PC-9 (cell line): ENCODE measurements at regions not wholly inside any gene's neighbourhood (a gene's known extent, or its start where the extent isn't known, plus 50 kb on each side); places are given as distances from the start of the nearest gene placed in this dataset.

Experiments used
- BruUV-seq: library from RNA; stranded (reverse); fragments of 400-500 nt; replicated peaks from 2 replicates; lab custom pipeline; 2021; lab: Mats Ljungman, UMichigan
- CTCF ChIA-PET: fragments of 300-600 bp; sonication (Branson Sonifier 250); formaldehyde crosslinking; loops from one replicate; lab custom pipeline; 2022; ENCODE audit warnings: antibody characterized with exemption; lab: Charles Lee
- POLR2A ChIA-PET: fragments of 300-600 bp; sonication (Branson Sonifier 250); formaldehyde crosslinking; loops from one replicate; lab custom pipeline; 2022; ENCODE audit warnings: antibody characterized with exemption; ENCODE audit not compliant: unreplicated experiment; lab: Charles Lee
- DNase-seq, 2 experiments: peaks; one replicate each; pipeline versions ENCODE4 v3.0.0 to v3.0.0-alpha.2; 2015 to 2022; ENCODE audit warnings: mixed read lengths in 1 of 2
- H2AFZ ChIP-seq: fragments of 200-600 bp; sonication (generic); 2 replicates; pipeline ENCODE4 v1.8.1; 2017; ENCODE audit warnings: antibody characterized with exemption
- H3F3A ChIP-seq: fragments of 200-600 bp; sonication (generic); 2 replicates; pipeline ENCODE4 v1.8.1; 2017; ENCODE audit warnings: antibody characterized with exemption, mild to moderate bottlenecking, low read depth; ENCODE audit not compliant: insufficient read depth
- H3K27ac ChIP-seq: fragments of 200-600 bp; sonication (generic); 2 replicates; pipeline ENCODE4 v1.6.1; 2016; ENCODE audit warnings: mixed run types
- H3K27me3 ChIP-seq: fragments of 200-600 bp; sonication (generic); 2 replicates; pipeline ENCODE4 v1.6.1; 2016; ENCODE audit warnings: low read depth, mixed run types; ENCODE audit not compliant: insufficient read depth
- H3K36me3 ChIP-seq: fragments of 200-600 bp; sonication (generic); 2 replicates; pipeline ENCODE4 v1.6.1; 2016; ENCODE audit warnings: low read depth, mixed run types
- H3K4me1 ChIP-seq: fragments of 200-600 bp; sonication (generic); replicated peaks from 2 replicates; pipeline ENCODE4 v1.6.1; 2016; ENCODE audit warnings: mixed run types; ENCODE audit not compliant: insufficient read depth
- H3K4me2 ChIP-seq: fragments of 200-600 bp; sonication (generic); 2 replicates; pipeline ENCODE4 v1.6.1; 2017; ENCODE audit warnings: mixed run types
- H3K4me3 ChIP-seq: fragments of 200-600 bp; sonication (generic); 2 replicates; pipeline ENCODE4 v1.6.1; 2016; ENCODE audit warnings: mixed run types
- H3K79me2 ChIP-seq: fragments of 200-600 bp; sonication (generic); 2 replicates; pipeline ENCODE4 v1.6.1; 2017; ENCODE audit warnings: low read depth, mixed run types
- H3K9me2 ChIP-seq: fragments of 200-600 bp; sonication (generic); 2 replicates; pipeline ENCODE4 v1.8.1; 2017; ENCODE audit warnings: mild to moderate bottlenecking; ENCODE audit not compliant: insufficient read depth
- H3K9me3 ChIP-seq: fragments of 200-600 bp; sonication (generic); 2 replicates; pipeline ENCODE4 v1.8.1; 2016; ENCODE audit warnings: low read depth; ENCODE audit not compliant: insufficient read depth
- H4K20me1 ChIP-seq: fragments of 200-600 bp; sonication (generic); 2 replicates; pipeline ENCODE4 v1.8.1; 2017; ENCODE audit not compliant: insufficient read depth
- CTCF ChIP-seq: fragments of 200-600 bp; sonication (generic); conservative IDR thresholded peaks from 2 replicates; pipeline ENCODE4 v1.6.1; 2017; ENCODE audit warnings: mixed run types, antibody characterized with exemption, mild to moderate bottlenecking, moderate library complexity
- EZH2 ChIP-seq: fragments of 200-600 bp; sonication (generic); IDR thresholded peaks from 2 replicates; pipeline ENCODE4 v1.8.0; 2017; ENCODE audit warnings: antibody characterized with exemption, low read depth
- intact Hi-C: fragments of 100-400 bp; cut with micrococcal nuclease; formaldehyde crosslinking; loops from one replicate; pipeline ENCODE4 v1.10.0; 2022; ENCODE audit not compliant: unreplicated experiment

DNA sequence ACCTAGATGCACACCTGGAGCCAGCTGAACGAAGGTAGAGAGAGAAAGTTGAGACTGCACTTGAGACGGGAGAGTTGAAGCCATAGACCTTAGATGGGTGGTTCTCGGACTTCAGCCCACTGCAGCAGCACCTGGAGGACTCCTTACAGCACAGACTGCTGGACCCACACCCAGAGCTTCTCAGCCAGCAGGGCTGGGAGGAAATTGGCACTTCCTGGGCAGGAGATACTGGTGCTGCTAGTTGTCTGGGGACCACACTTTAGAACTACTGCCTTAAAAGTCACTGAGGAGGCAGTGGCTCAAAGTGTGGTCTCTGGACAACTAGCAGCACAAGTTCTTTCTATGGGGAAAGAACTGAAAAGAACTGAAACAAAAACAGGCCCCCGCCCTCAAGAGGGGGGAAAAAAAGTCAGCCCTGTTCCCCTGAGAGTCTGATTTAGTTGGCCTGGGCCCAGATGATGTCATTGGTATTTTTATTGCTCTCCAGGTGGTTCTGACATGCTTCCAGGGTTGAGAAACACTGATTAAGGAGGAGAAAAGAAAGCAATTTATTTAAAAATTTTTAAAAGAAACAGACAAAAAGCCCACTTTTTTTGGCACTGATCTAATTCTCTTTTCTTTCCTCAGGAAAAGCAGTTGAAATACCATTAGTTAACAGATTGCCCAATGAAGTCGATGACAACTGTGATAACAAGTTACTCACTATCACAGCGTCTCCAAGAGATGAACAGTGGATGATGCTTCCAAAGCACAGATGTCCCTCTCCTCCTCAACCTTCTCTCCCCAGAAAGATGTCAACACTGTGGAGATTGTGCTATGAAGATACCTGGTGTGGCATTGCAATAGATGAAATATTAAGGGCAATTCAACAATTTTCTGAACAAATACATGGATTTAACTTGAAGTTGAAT lies 73.6 kb upstream of the ADAMTS16 start:
- H3K27ac ChIP-seq, result no peak overlapping the region
- TF ChIP-seq EZH2 (no peak), CTCF (no peak)
- CTCF ChIA-PET, result no interaction called here
- H3K9me3 ChIP-seq, result no peaks in the 10 kb centered on the region
- H3F3A ChIP-seq, result no peaks in the 10 kb centered on the region
- no peaks in the 10 kb centered on the region for H3K4me1 ChIP-seq
- BruUV-seq, result no TSS peak
- H3K4me2 ChIP-seq, result no peak overlapping the region
- no peaks in the 10 kb centered on the region for H3K9me2 ChIP-seq
- H3K36me3 ChIP-seq, result no peaks in the 10 kb centered on the region
- peaks cover 96% of the 10 kb centered on the region for H3K27me3 ChIP-seq
- DNase-seq, result no peak
- POLR2A ChIA-PET, result no interaction called here
- no peaks in the 10 kb centered on the region for H3K79me2 ChIP-seq
- H3K4me3 ChIP-seq, result no peak overlapping the region
- no peak overlapping the region for H2AFZ ChIP-seq
- no peaks in the 10 kb centered on the region for H4K20me1 ChIP-seq
- intact Hi-C loops, result no loop called here

GRCh38 chr5:5069851-5070250 lies 70.3 kb upstream of the ADAMTS16 start:
- no peaks in the 10 kb centered on the region for H3K9me3 ChIP-seq

DNA sequence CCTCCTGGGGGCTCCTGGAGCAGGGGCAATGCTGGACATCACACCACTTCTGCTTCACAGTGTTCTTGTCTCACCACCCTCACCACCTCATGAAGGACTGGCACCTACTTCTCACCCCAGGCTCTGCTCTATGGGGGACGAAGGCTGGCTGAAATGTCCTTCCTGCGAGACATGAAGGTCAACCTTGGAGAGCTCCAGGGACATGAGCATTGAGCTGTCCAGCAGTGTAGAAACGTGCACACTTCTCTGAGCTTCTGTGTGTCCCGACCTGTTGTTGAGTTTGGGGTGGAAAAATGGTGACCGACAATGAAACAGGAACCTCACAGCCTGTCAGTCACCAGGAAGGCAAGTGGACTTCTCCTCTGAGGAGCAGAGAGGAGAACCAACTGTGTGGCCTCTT lies 68.6 kb upstream of the ADAMTS16 start:
- intact Hi-C loops, result no loop called here
- Histone ChIP-seq H4K20me1 (no peaks in the 10 kb centered on the region), H3K4me1 (no peaks in the 10 kb centered on the region), H3K27me3 (peaks cover 91% of the 10 kb centered on the region), H3K36me3 (no peaks in the 10 kb centered on the region), H3K79me2 (no peaks in the 10 kb centered on the region), H3K27ac (no peak overlapping the region), H3F3A (no peaks in the 10 kb centered on the region), H3K9me2 (no peaks in the 10 kb centered on the region), H2AFZ (no peak overlapping the region), H3K9me3 (no peaks in the 10 kb centered on the region), H3K4me3 (no peak overlapping the region), H3K4me2 (no peak overlapping the region)
- POLR2A ChIA-PET, result no interaction called here
- CTCF ChIA-PET, result no interaction called here
- BruUV-seq, result no TSS peak
- no peak for DNase-seq
- no peak for TF ChIP-seq EZH2
- TF ChIP-seq CTCF, result no peak

More at GRCh38 chr5:5069851-5070250, 70.3 kb upstream of the ADAMTS16 start:
- Histone ChIP-seq H3F3A (no peaks in the 10 kb centered on the region), H3K79me2 (no peaks in the 10 kb centered on the region), H3K4me2 (no peak overlapping the region), H2AFZ (no peak overlapping the region), H4K20me1 (no peaks in the 10 kb centered on the region), H3K27me3 (peaks cover 99% of the 10 kb centered on the region), H3K4me3 (no peak overlapping the region), H3K4me1 (no peaks in the 10 kb centered on the region), H3K36me3 (no peaks in the 10 kb centered on the region), H3K9me2 (no peaks in the 10 kb centered on the region), H3K27ac (no peak overlapping the region)
- ChIA-PET CTCF (no interaction called here), POLR2A (interaction anchor here (0.6 kb wide), 1 partner anchor 352 kb away, joined by 7 read pairs; the partner anchor contains the start of gene ICE1)
- DNase-seq, result no peak
- no TSS peak for BruUV-seq
- no peak for TF ChIP-seq CTCF
- no peak for TF ChIP-seq EZH2
- intact Hi-C loops, result no loop called here
